GM23248 (cell line): ENCODE measurements at regions not wholly inside any gene's neighbourhood (a gene's known extent, or its start where the extent isn't known, plus 50 kb on each side); places are given as distances from the start of the nearest gene placed in this dataset.

Experiments
- EZH2 ChIP-seq: fragments of 200-600 bp; sonication (generic); IDR thresholded peaks from 2 replicates; pipeline ENCODE4 v1.6.1; 2018; ENCODE audit warnings: antibody characterized with exemption, mild to moderate bottlenecking; ENCODE audit not compliant: insufficient read depth, poor library complexity, severe bottlenecking
- EZH2phosphoT487 ChIP-seq: fragments of 200-600 bp; sonication (generic); IDR thresholded peaks from 2 replicates; pipeline ENCODE4 v1.6.1; 2018; ENCODE audit warnings: antibody characterized with exemption, moderate library complexity, mild to moderate bottlenecking, low read depth; ENCODE audit not compliant: insufficient read depth

DNA sequence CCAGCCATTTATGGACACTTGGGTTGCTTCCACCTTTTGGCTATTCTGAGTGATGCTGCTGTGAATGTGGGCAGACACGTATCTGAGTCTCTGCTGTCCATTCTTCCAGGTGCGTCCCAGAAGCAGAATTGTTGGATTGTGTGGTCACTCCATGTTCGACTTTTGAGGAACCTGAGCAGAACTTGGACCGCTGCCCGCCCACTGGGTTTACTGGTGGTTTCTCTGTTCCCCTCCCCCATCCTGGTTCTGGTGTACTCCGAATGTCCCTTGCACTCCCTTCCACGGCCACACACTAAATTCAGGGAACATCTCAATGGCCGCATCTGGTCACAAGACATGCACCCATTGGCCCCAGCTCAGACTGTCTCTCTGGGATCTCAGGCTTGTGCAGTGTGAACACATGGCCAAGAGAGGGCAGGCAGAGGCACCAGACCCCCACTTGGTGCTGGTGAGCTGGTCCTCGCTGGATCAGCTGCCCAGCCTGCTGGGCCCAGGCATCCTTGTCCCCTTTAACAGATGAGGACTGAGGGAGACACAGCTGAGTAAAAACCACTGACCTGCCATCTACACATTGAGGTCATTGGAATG is 565.1 kb downstream of the NPHP4 start:
- no peak for TF ChIP-seq EZH2
- TF ChIP-seq EZH2phosphoT487 = no peak
